GM20000 (cell line): ENCODE measurements at regions not wholly inside any gene's neighbourhood (a gene's known extent, or its start where the extent isn't known, plus 50 kb on each side); places are given as distances from the start of the nearest gene placed in this dataset.
"Not testable (repeated sequence)": the region's sequence is repeated elsewhere in the genome, so short reads cannot be mapped to it uniquely, and the experiment has no call there.

Experiments used
- DNase-seq: peaks from one replicate; pipeline ENCODE4 v3.0.0; 2012; ENCODE audit warnings: low spot score
- CTCF ChIP-seq: IDR thresholded peaks from 2 replicates; pipeline ENCODE4 v1.5.1; 2012; ENCODE audit warnings: mild to moderate bottlenecking, control low read depth; ENCODE audit errors: extremely low read depth, missing control alignments

GRCh38 chr15:69609776-69610175 is 157.2 kb downstream of the RPLP1 start:
- no peak for TF ChIP-seq CTCF
- DNase-seq, result no peak

GRCh38 chr15:69610277-69610676 is 157.7 kb downstream of the RPLP1 start:
- TF ChIP-seq CTCF, result no peak
- DNase-seq, result no peak

GRCh38 chr15:69610858-69611257 is 158.2 kb downstream of the RPLP1 start:
- no peak for TF ChIP-seq CTCF
- no peak for DNase-seq

- no peak for DNase-seq
- no peak for TF ChIP-seq CTCF
These were observed 159.5 kb downstream of the RPLP1 start for GRCh38 chr15:69612112-69612511.

- TF ChIP-seq CTCF, result no peak
- DNase-seq, result no peak
These were observed 160.6 kb downstream of the RPLP1 start for GRCh38 chr15:69613182-69613581.

GRCh38 chr15:69613988-69614387 is 161.4 kb downstream of the RPLP1 start:
- no peak for TF ChIP-seq CTCF
- DNase-seq, result no peak

- DNase-seq, result no peak
- no peak for TF ChIP-seq CTCF
These were observed 163.1 kb downstream of the RPLP1 start for GRCh38 chr15:69615736-69616135.

GRCh38 chr15:69616558-69616957 is 163.9 kb downstream of the RPLP1 start:
- TF ChIP-seq CTCF, result no peak
- DNase-seq, result no peak

- not testable (repeated sequence) for DNase-seq
These were observed 164.5 kb downstream of the RPLP1 start for GRCh38 chr15:69617144-69617543.
